OCI-LY7 (cell line): ENCODE measurements at regions not wholly inside any gene's neighbourhood (a gene's known extent, or its start where the extent isn't known, plus 50 kb on each side); places are given as distances from the start of the nearest gene placed in this dataset.

Experiments
- BruUV-seq: library from RNA; stranded (reverse); fragments of 400-500 nt; replicated peaks from 2 replicates; lab custom pipeline; 2021; lab: Mats Ljungman, UMichigan
- CTCF ChIA-PET: fragments of 300-600 bp; sonication (Branson Sonifier 250); formaldehyde crosslinking; loops from one replicate; lab custom pipeline; 2022; ENCODE audit warnings: antibody characterized with exemption; ENCODE audit not compliant: unreplicated experiment; lab: Charles Lee
- POLR2A ChIA-PET: fragments of 300-600 bp; sonication (Branson Sonifier 250); formaldehyde crosslinking; loops from one replicate; lab custom pipeline; 2022; ENCODE audit warnings: antibody characterized with exemption; lab: Charles Lee
- DNase-seq: peaks from one replicate; pipeline ENCODE4 v3.0.0-alpha.2; 2015; ENCODE audit warnings: low spot score
- H2AFZ ChIP-seq: fragments of 200-600 bp; sonication (generic), shearing (Covaris generic); 2 replicates; pipeline ENCODE4 v1.6.1; 2014; ENCODE audit warnings: mild to moderate bottlenecking, antibody characterized with exemption, low read length, moderate library complexity
- H3K27ac ChIP-seq: fragments of 200-600 bp; sonication (generic); 2 replicates; pipeline ENCODE4 v1.5.1; 2014; ENCODE audit warnings: mixed run types, low read depth, mild to moderate bottlenecking, moderate library complexity, low read length, inconsistent platforms; ENCODE audit not compliant: poor library complexity, severe bottlenecking
- H3K36me3 ChIP-seq: fragments of 200-600 bp; sonication (generic); 2 replicates; pipeline ENCODE4 v1.6.1; 2014; ENCODE audit warnings: mild to moderate bottlenecking, antibody characterized with exemption, low read length, moderate library complexity, mixed read lengths; ENCODE audit not compliant: insufficient read depth
- H3K4me1 ChIP-seq: fragments of 200-600 bp; sonication (generic); 2 replicates; pipeline ENCODE4 v1.5.1; 2014; ENCODE audit warnings: mild to moderate bottlenecking, low read length; ENCODE audit not compliant: insufficient read depth, poor library complexity, severe bottlenecking
- H3K4me2 ChIP-seq: fragments of 200-600 bp; sonication (generic); 2 replicates; pipeline ENCODE4 v1.6.1; 2014; ENCODE audit warnings: mild to moderate bottlenecking, low read length
- H3K4me3 ChIP-seq: fragments of 200-600 bp; sonication (generic); 2 replicates; pipeline ENCODE4 v1.5.1; 2014; ENCODE audit warnings: mild to moderate bottlenecking, low read depth, low read length; ENCODE audit not compliant: poor library complexity, severe bottlenecking
- H3K79me2 ChIP-seq: fragments of 200-600 bp; sonication (generic); 2 replicates; pipeline ENCODE4 v1.6.1; 2016; ENCODE audit warnings: low read depth, mild to moderate bottlenecking, low read length, moderate library complexity, mixed read lengths; ENCODE audit not compliant: insufficient read depth
- H3K9me2 ChIP-seq: fragments of 200-600 bp; sonication (generic); 2 replicates; pipeline ENCODE4 v1.6.1; 2016; ENCODE audit warnings: mild to moderate bottlenecking, low read length, mixed read lengths; ENCODE audit not compliant: insufficient read depth
- H3K9me3 ChIP-seq: fragments of 200-600 bp; sonication (generic); 2 replicates; pipeline ENCODE4 v1.6.1; 2014; ENCODE audit warnings: mild to moderate bottlenecking, mixed run types, low read length, mixed read lengths
- H4K20me1 ChIP-seq: fragments of 200-600 bp; sonication (generic); 2 replicates; pipeline ENCODE4 v1.6.1; 2014; ENCODE audit warnings: mild to moderate bottlenecking, antibody characterized with exemption, low read length, moderate library complexity, mixed read lengths; ENCODE audit not compliant: insufficient read depth
- CTCF ChIP-seq: fragments of 200-600 bp; sonication (generic); conservative IDR thresholded peaks from 2 replicates; pipeline ENCODE4 v1.5.1; 2014; ENCODE audit warnings: mild to moderate bottlenecking, antibody characterized with exemption, low read length, moderate library complexity, mixed read lengths
- EZH2phosphoT487 ChIP-seq: fragments of 200-600 bp; sonication (generic); IDR thresholded peaks from 2 replicates; pipeline ENCODE4 v1.6.1; 2018; ENCODE audit warnings: low read depth, borderline replicate concordance, mild to moderate bottlenecking, mixed run types, antibody characterized with exemption, low read length, moderate library complexity, mixed read lengths
- intact Hi-C: fragments of 100-400 bp; cut with micrococcal nuclease; formaldehyde crosslinking; loops from one replicate; pipeline ENCODE4 v1.10.0; 2022; ENCODE audit not compliant: unreplicated experiment

- POLR2A ChIA-PET = no interaction called here
- H3K4me2 ChIP-seq = no peak overlapping the region
- no peaks in the 10 kb centered on the region for H3K79me2 ChIP-seq
- DNase-seq = no peak
- TF ChIP-seq CTCF (no peak), EZH2phosphoT487 (no peak)
- H3K27ac ChIP-seq = no peak overlapping the region
- intact Hi-C loops = no loop called here
- H2AFZ ChIP-seq = no peak overlapping the region
- no peaks in the 10 kb centered on the region for H3K4me1 ChIP-seq
- H4K20me1 ChIP-seq = no peaks in the 10 kb centered on the region
- no peaks in the 10 kb centered on the region for H3K9me3 ChIP-seq
- no peak overlapping the region for H3K4me3 ChIP-seq
- no peaks in the 10 kb centered on the region for H3K36me3 ChIP-seq
- CTCF ChIA-PET = no interaction called here
- H3K9me2 ChIP-seq = no peaks in the 10 kb centered on the region
- BruUV-seq = no TSS peak
Measured at GRCh38 chr1:87206044-87206831, 122.4 kb upstream of the LMO4 start.

GRCh38 chr1:87208080-87208479, 120.6 kb upstream of the LMO4 start:
- Histone ChIP-seq H3K36me3 (no peaks in the 10 kb centered on the region), H4K20me1 (no peaks in the 10 kb centered on the region), H3K4me3 (no peak overlapping the region), H3K9me2 (no peaks in the 10 kb centered on the region), H3K9me3 (no peaks in the 10 kb centered on the region), H3K4me2 (no peak overlapping the region), H3K4me1 (no peaks in the 10 kb centered on the region), H3K79me2 (no peaks in the 10 kb centered on the region), H3K27ac (no peak overlapping the region), H2AFZ (no peak overlapping the region)
- no TSS peak for BruUV-seq
- CTCF ChIA-PET = no interaction called here
- POLR2A ChIA-PET = no interaction called here
- intact Hi-C loops = no loop called here
- DNase-seq = no peak
- no peak for TF ChIP-seq EZH2phosphoT487
- no peak for TF ChIP-seq CTCF

GRCh38 chr1:87208931-87209330, 119.7 kb upstream of the LMO4 start:
- Histone ChIP-seq H3K4me3 (no peak overlapping the region), H3K36me3 (no peaks in the 10 kb centered on the region), H3K9me3 (no peaks in the 10 kb centered on the region), H4K20me1 (no peaks in the 10 kb centered on the region), H3K79me2 (no peaks in the 10 kb centered on the region), H2AFZ (no peak overlapping the region), H3K4me2 (no peak overlapping the region), H3K9me2 (no peaks in the 10 kb centered on the region), H3K27ac (no peak overlapping the region), H3K4me1 (no peaks in the 10 kb centered on the region)
- TF ChIP-seq CTCF (no peak), EZH2phosphoT487 (no peak)
- POLR2A ChIA-PET = no interaction called here
- CTCF ChIA-PET = no interaction called here
- DNase-seq = no peak
- intact Hi-C loops = no loop called here
- BruUV-seq = no TSS peak
